COLO668 (cell line): ENCODE measurements at regions not wholly inside any gene's neighbourhood (a gene's known extent, or its start where the extent isn't known, plus 50 kb on each side); places are given as distances from the start of the nearest gene placed in this dataset.
"Not testable (repeated sequence)": the region's sequence is repeated elsewhere in the genome, so short reads cannot be mapped to it uniquely, and the experiment has no call there.

Experiments used
- DNase-seq: peaks from one replicate; lab custom pipeline; 2025; ENCODE audit not compliant: unreplicated experiment; lab: John Stamatoyannopoulos, UW

DNA sequence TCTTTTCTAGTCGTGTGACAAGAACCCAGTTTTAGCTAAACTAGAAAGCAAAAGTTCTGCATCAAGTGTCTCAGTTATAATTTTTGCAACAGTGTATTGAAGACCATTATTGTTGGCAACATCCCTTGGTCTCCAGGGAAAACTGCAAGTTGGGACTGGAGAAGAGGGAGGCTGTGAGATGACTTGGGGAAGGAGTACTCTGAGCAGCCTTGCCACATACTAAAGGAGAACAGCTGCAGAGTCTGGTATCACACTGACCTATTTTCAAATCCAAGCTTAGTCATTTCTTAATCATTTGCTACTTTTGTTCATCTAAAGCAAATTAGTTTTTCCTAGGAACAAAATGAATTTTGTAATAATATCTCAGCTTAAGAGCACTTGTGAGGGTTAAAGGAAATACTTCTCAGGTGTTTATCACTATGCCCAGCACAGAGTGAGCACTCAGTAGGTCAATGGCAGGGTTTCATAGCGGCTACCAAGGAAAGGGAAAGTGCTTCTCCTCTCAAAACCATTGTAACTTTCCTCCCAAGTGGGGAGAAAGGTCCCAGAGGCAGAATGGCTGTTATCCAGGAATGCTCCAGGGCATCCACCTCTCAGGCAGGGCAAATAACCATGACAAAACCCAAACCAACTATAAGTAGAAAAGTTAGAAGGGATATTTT lies 247.1 kb downstream of the C11orf87 start:
- DNase-seq, result no peak

DNA sequence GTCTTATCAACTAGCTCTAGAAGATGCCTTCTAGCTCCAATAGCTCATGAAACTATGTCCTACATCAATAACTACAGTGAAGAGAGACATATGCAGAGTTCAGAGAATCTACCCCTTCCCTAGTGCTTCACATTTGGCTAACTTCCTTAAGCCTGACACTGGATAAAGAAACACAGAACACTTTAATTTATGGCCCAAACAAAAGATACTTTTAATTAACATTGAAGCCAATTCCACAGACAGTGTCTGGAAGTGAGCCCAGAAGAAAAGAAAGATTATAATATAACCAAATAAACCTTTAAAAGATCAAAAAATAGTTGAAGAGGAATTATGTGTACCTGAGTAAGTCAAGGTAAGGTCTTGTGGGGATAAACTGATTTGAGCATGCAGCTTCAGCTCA lies 255.2 kb downstream of the C11orf87 start:
- DNase-seq, result no peak

DNA sequence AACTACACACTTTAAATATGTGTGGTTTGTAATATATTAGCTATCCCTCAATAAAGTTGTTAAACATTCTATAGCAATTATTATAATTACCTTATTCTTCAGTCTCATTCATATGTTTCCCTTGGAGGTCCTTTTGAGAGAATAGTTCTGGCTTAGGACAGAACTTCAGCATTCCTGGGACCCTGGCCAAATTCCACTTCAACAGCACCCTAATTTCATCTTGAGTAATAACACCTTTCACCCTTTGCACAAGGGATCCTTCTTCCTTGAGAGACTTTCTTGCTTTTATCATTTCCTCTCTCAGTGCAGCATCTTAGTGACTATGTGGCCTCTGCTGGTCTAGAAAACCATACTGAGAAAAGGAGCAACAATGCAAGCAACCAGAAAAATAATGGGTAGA lies 255.9 kb downstream of the C11orf87 start:
- DNase-seq, result no peak

DNA sequence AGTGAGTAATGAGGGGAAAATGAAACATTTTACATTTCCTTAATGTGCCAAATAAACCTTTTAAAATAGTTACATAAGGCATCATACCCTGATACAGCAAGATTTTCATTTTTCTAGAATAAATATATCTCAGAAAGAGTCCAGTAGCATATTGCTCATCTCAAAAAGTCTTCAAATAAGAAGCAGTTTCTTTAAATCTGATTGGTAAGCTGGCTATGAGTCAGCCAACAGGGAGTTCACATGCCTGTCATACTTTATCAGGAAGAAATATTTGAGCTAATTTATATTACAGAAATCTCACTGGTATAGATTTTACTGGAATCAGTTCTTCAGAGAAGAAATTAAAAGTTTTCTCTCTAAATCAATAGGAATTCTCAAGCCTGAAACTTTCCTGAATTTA lies 258.1 kb downstream of the C11orf87 start:
- no peak for DNase-seq

DNA sequence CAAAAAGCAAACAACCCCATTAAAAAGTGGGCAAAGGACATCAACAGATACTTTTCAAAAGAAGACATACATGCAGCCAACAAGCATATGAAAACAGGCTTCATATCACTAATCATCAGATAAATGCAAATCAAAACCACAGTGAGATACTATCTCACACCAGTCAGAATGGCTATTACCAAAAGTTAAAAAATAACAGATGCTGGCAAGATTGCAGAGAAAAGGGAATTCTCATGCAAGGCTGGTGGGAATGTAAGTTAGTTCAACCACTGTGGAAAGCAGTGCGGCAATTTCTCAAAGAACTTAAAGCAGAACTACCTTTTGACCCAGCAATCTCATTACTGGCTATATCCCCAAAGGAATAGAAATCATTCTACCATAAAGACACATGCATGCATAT lies 260.8 kb downstream of the C11orf87 start:
- DNase-seq, result not testable (repeated sequence)

DNA sequence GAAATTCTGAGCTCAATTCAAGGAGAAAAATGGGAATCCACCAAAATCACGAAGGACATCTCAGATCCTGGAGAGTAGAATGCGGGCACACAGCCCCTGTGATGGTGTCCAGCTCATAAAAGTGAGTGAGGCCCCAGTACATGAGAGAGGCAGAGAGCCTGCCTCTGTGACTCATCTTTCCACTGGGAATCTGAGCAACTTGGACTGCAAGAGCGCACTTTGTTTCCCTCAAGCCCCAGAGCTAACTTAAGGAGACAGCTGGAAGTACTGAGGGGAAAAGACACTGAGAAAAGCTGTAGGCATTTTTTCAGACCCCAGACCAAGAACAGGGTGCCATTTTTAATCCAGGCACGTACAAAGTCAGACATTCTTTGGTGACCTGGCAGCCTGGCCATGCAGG lies 273.7 kb downstream of the C11orf87 start:
- DNase-seq, result no peak

DNA sequence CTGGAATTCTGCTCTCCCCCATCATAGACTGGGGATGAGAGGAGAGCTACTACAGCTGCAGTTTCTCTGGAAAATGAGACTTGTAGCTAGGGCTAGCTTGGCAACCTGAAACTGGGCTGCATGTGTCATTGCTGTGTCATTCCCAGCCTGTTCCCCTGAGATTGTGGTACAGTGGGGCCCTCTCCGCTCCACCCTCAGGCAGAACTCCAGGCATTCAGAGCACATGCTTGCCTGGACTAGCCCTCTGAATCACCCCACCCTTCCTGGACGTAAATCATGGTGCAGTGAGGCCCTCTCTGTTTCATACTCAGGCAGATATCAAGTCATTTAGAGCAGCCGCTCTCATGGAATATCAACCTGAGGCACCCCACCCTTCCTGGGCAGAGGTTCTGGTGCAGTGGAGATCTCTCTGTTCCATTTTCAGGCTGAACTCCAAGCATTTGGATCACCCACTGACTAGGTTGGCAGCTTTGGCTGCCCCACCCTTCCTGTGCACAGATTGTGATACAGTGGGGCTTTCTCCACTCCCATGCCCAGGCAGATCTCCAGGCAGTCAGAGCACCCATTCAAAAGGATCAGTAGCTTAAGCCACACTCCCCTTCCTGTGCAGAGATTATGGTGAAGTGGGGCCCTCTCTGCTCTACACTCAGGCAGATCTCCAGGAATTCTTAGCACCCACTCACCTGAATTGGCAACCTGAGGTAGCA lies 274.4 kb downstream of the C11orf87 start:
- DNase-seq, result no peak

DNA sequence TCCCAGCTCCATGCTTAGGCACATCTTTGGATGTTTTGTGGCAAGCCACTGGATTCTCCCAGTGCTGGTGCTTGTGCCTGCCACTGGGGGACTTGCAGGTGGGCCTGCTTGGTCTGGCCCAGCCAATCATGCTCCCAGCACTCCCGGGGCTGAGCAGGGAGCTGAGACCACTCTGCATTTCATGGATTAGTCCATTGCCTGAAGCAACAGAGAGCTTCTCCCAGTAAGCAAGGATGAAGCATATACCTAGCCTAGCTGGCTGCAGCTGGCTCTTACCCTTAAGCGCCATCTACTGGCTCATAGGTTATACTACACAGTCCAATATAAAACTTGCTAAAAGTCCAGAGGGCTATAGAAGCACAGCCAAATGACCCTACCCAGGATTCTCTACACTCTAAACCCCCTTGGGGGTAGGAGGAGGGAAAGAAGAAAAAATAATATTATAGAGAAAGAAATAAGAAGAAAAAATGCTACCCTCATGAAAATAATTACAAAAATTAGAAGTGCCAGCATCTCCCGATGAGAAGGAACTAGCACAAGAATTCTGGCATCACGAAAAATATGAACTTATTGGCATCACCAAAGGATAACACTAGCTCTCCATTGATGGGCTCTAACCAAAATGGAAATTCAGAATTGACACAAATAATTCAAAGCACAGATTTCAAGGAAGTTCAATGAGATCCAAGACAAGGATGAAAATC lies 275.3 kb downstream of the C11orf87 start:
- peak; percentile 31 for DNase-seq

DNA sequence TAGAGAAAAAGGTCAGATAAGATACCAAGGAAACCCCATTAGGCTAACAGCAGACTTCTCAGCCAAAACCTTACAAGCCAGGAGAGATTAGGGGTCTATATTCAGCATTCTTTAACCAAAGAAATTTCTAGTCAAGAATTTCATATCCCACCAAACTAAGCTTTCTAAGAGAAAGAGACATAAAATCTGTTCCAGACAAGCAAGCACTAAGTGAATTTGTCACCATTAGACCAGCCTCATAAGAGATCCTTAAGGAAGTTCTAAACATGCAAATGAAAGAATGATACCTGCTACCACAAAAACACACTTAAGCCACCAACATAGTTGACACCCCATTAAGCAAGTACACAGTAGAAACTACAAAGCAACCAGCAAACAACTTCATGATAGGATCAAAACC lies 276.2 kb downstream of the C11orf87 start:
- DNase-seq, result no peak

DNA sequence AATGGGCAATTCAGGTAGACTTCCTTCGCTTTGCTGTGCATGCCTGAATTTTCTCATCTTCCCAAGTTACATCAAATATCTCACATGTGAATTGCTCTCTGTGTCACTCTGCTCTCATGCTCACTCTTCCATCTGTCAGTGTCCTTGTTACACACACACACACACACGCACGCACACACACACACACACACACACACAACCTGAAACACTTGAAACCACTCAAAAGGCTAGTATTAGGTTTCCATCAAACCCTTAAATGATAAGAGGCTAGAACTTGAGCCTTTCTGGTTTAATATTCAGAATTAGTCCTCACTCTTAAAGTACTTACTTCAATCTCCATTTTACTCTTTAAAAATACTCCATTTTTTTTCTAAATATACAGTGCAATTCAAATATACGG lies 282.4 kb downstream of the C11orf87 start:
- DNase-seq, result no peak

DNA sequence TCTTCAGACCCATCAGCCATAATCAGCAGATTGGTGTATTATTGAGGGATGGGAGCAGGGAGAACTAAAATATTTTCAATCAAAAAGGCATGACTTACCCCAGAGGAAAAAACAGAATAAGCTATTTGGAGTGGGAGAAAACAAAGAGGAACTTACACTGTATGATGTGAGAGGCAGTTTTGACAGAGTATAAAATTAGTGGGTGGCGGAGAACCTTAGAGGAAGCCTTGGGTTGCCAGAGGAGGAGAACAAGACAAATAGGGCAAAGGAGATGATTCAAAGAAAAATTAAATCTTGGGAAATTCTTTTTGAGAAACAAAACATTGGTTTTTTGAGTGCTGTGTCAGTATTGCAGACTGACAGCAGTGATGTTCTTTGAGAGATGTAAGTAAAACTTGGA lies 285.0 kb downstream of the C11orf87 start:
- DNase-seq, result no peak

DNA sequence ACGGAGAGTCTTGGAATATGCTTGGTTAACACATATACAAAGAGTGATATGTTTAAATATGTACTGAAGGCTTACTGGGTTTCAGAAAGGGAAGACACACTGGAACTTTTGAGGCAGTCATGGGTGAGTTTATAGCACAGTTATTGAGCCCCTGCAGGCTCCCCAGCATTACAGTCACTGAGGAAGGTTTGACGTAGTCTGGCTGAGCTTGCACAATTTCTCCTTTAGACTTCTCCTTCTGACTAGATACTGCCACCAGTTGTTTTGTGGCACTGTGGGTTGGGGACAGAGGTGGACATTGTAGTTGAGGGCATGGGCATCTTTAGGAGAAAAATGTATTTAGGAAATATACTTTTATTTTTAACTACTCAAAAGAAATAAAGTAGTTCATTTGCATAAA lies 285.4 kb downstream of the C11orf87 start:
- DNase-seq, result no peak

DNA sequence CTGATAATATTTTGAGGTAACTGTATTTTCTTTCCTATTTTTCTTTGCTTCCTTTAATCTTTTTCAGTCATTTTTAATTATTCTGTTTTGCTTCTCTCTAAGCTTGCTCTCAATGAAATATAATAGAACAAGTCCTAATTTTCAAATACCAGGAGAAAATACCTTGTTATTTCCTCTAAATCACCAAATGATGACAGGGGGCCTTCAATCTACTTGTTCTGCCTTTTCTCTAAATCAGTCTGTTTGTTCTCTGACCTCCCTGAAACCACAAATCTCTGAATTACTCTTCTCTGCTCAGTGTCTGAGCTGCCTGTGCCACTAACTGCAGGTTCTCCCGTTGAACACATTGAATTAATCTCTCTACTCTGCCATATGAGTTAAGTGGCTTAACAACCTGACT lies 286.2 kb downstream of the C11orf87 start:
- no peak for DNase-seq

DNA sequence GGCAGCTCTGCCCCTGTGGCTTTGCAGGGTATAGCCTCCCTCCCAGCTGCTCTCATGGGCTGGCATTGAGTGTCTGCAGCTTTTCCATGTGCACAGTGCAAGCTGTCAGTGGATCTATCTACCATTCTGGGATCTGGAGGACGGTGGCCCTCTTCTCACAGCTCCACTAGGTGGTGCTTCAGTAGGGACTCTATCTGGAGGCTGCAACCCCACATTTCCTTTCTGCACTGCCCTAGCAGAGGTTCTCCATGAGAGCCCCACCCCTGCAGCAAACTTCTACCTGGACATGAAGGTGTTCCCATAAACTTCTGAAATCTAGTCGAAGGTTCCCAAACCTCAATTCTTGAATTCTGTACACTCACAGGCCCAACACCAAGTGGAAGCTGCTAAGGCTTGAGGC lies 292.5 kb downstream of the C11orf87 start:
- not testable (repeated sequence) for DNase-seq

DNA sequence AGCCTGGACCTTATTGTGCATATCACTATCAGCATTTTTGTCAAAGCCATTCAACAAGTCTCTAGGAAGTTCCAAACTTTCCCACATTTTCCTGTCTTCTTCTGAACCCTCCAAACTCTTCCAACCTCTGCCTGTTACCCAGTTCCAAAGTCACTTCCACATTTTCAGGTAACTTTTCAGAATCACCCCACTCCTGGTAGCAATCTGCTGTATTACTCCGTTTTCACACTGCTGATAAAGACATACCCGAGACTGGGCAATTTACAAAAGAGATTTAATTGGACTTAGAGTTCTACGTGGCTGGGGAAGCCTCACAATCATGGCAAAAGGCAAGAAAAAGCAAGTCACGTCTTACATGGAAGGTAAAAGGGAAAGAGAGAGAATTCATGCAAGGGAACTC lies 293.4 kb downstream of the C11orf87 start:
- not testable (repeated sequence) for DNase-seq

DNA sequence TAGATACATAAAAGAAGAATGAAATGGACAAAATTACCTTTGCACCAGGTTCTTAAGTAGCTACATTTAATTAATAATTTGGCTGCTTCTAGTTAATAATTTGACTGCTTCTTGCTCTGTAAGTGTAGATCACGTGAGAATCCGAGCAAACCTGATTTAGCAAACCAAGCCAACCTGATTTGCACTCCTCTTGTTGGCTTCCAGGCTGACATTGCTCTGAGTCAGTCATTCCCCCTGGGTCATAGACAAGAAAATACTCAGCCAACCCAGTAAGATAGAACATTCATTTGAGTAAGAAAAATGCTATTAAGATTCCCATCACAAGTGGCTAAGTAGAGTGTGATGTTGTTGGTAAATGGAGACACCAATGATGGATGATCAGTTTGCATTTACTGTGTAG lies 304.1 kb downstream of the C11orf87 start:
- no peak for DNase-seq

DNA sequence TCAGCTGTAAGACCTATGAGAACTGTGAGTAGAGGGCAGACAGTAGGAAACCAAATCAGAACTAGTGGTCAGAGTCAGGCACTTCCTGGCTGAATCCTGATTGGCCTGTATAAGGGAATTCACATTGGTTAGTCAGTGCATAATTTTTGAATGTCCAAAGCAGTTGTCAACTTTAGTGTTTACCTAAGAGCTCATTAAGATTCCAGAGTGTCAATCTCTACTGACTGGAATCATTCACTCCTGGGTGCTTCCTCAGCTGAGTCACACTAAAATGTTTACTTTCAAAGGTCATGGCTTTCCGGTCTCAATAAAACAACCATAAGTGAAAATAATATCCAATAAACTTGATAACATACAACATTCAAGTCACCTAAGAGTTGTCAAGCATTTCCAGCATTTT lies 306.1 kb downstream of the C11orf87 start:
- no peak for DNase-seq

DNA sequence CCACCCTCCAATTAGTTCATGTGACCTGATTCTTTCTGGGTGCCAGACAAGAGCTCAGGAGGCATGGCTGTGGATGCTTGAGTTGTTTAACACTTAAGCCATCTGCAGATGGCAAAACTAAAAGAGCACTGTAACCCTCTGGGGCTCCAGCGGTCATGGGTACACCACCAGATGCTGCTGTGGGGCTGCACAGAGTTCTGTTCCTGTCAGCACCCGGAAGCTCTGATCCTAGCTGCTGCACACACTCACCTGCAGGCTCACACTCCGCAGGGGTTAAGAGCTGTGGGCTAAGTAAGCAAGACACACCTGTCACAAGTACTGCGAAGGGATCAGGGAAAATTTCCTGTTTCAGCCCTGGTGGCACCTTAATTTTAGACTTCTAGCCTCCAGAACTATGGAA lies 307.8 kb downstream of the C11orf87 start:
- peak; percentile 74 for DNase-seq

DNA sequence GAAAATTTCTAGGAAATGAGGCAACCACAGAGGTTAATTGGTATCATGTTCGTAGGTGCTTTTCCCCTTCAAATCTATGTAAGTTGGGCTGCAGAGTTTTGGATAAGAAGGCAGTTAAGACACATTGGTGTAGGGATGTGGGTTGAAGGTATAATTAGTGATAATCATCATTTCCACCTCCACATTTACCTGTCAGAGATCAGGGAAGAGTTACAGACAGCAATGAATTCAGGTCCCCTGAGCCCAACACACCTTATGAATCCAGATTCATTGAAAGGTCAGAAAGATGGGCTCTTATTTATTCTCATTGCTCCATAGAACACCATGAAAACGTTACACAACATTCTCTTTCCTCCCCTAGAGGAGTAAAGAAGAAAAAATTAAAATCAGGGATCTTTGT lies 308.7 kb downstream of the C11orf87 start:
- no peak for DNase-seq

DNA sequence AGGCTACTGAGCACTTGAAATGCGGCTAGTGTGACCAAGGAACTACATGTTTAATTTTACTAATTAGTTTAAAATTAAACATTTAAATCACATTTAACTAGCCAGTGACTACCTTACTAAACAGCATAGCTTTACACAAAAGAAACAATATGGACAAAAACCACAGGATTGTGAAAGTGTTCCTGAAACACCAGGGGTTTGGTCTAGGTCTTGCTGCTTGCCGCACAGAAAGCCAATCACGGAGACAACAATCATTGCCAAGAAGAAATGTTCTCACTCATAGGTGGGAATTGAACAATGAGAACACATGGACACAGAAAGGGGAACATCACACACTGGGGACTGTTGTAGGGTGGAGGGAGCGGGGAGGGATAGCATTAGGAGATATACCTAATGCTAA lies 309.5 kb downstream of the C11orf87 start:
- no peak for DNase-seq

DNA sequence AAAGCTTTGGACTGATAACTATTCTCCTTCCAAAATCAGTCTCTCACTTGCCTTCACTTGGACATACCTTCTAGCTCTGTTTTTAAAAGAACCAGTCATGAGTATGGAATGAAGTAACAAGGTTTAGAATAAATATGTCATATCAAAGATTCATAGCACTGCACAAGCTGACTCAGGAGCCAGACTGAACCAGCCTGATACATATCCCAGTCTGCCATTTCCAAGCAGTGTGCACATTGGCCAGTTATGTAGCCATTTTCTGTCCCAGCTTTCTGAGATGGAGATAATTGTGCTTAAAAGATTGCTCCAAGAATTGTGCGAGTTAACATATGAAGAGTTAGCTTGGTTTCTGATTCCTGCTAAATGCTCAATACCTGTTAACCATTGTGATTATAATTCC lies 311.3 kb downstream of the C11orf87 start:
- DNase-seq, result no peak

DNA sequence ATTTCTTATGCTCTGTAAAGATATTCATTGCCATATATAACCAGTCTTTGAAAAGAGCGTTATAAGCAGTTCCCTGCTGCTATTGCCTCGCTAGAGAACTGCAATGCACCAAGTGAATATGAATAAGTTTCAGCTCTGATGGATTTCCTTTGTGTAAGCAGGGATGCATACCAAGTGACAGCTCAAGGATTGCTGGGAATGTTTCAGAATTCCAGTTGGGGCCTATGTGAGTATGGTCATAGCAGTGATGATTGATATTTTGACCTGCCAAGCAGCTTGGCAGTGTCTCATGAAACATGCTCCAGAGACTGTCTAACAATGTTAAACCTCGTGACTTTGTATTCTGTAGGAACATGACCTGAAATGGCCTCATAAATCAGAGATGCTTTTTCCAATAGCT lies 312.6 kb downstream of the C11orf87 start:
- no peak for DNase-seq
